SK-N-SH (cell line): ENCODE measurements at regions not wholly inside any gene's neighbourhood (a gene's known extent, or its start where the extent isn't known, plus 50 kb on each side); places are given as distances from the start of the nearest gene placed in this dataset.
"Not testable (repeated sequence)": the region's sequence is repeated elsewhere in the genome, so short reads cannot be mapped to it uniquely, and the experiment has no call there.

Experiments used
- CTCF ChIA-PET: fragments of 300-600, 350-600 bp; formaldehyde crosslinking; extraction: SDS; loops from one replicate; lab custom pipeline; 2021; lab: Yijun Ruan, JAX
- POLR2A ChIA-PET: fragments of 350-600 bp; sonication (Branson Sonifier 250); formaldehyde crosslinking; extraction: SDS; loops from one replicate; lab custom pipeline; 2020; ENCODE audit warnings: antibody characterized with exemption, inconsistent platforms; lab: Yijun Ruan, JAX
- DNase-seq: peaks from one replicate; pipeline ENCODE4 v3.0.0; 2012
- H2AFZ ChIP-seq: fragments of 200-600 bp; sonication (generic); 2 replicates; pipeline ENCODE4 v1.8.1; 2016; ENCODE audit warnings: antibody characterized with exemption, mild to moderate bottlenecking, low read depth
- H3F3A ChIP-seq: fragments of 200-600 bp; sonication (generic); replicated peaks from 2 replicates; pipeline ENCODE3; 2016; ENCODE audit warnings: antibody characterized with exemption, mild to moderate bottlenecking; ENCODE audit not compliant: insufficient read depth
- H3K27ac ChIP-seq, 2 experiments: fragments of 200-500 bp in 1 of 2; fragments of 200-600 bp in 1 of 2; sonication (Bioruptor generic) in 1 of 2; sonication (generic), shearing (Covaris generic) in 1 of 2; 2 replicates each; pipeline versions ENCODE4 v1.5.1 to v1.6.1; 2014 to 2016; ENCODE audit warnings: low read depth in 2 of 2, inconsistent platforms in 1 of 2, low read length in 1 of 2, mild to moderate bottlenecking in 1 of 2, mixed read lengths in 1 of 2
- H3K27me3 ChIP-seq: fragments of 200-600 bp; sonication (generic), shearing (Covaris generic); 2 replicates; pipeline ENCODE4 v1.6.1; 2016; ENCODE audit warnings: mixed run types; ENCODE audit not compliant: insufficient read depth
- H3K36me3 ChIP-seq, 2 experiments: fragments of 200-500 bp in 1 of 2; fragments of 200-600 bp in 1 of 2; sonication (Bioruptor generic) in 1 of 2; sonication (generic) in 1 of 2; replicated peaks in 1 of 2; 2 replicates each; pipeline versions ENCODE3 to v1.5.1; 2014 to 2016; ENCODE audit warnings: low read length in 1 of 2, mild to moderate bottlenecking in 1 of 2; ENCODE audit not compliant: insufficient read depth in 2 of 2, control insufficient read depth in 1 of 2
- H3K4me1 ChIP-seq, 2 experiments: fragments of 200-500 bp in 1 of 2; fragments of 200-600 bp in 1 of 2; sonication (Bioruptor generic) in 1 of 2; sonication (generic), shearing (Covaris generic) in 1 of 2; 2 replicates each; pipeline versions ENCODE4 v1.5.1 to v1.6.1; 2014 to 2016; ENCODE audit warnings: low read depth in 1 of 2, low read length in 1 of 2, mixed run types in 1 of 2; ENCODE audit not compliant: insufficient read depth in 2 of 2, control insufficient read depth in 1 of 2
- H3K4me2 ChIP-seq: fragments of 200-600 bp; sonication (generic), shearing (Covaris generic); 2 replicates; pipeline ENCODE4 v1.6.1; 2017; ENCODE audit warnings: mixed run types
- H3K4me3 ChIP-seq, 2 experiments: fragments of 200-500 bp in 1 of 2; fragments of 200-600 bp in 1 of 2; sonication (Bioruptor generic) in 1 of 2; sonication (generic), shearing (Covaris generic) in 1 of 2; 2 replicates each; pipeline versions ENCODE4 v1.5.1 to v1.8.1; 2014 to 2016; ENCODE audit warnings: low read depth in 2 of 2, inconsistent platforms in 1 of 2, low read length in 1 of 2, mild to moderate bottlenecking in 1 of 2, mixed read lengths in 1 of 2, moderate library complexity in 1 of 2
- H3K79me2 ChIP-seq: fragments of 200-600 bp; sonication (generic); 2 replicates; pipeline ENCODE4 v1.8.1; 2017; ENCODE audit warnings: mild to moderate bottlenecking; ENCODE audit not compliant: insufficient read depth
- H3K9ac ChIP-seq: fragments of 200-600 bp; sonication (generic); 2 replicates; pipeline ENCODE4 v1.6.1; 2017; ENCODE audit warnings: mixed run types
- H3K9me2 ChIP-seq: fragments of 200-600 bp; sonication (generic); 2 replicates; pipeline ENCODE4 v1.6.1; 2017; ENCODE audit warnings: mixed run types
- H3K9me3 ChIP-seq: fragments of 200-600 bp; sonication (generic); 2 replicates; pipeline ENCODE4 v1.6.1; 2017; ENCODE audit warnings: mixed run types, mild to moderate bottlenecking, moderate library complexity
- H4K20me1 ChIP-seq: fragments of 200-600 bp; sonication (generic); 2 replicates; pipeline ENCODE4 v1.6.1; 2017; ENCODE audit warnings: mild to moderate bottlenecking, mixed run types; ENCODE audit not compliant: insufficient read depth
- RAD21 ChIP-seq: IDR thresholded peaks from 2 replicates; pipeline ENCODE4 v1.6.1; 2012; ENCODE audit warnings: mild to moderate bottlenecking, low read length
- WGBS: methylation state at CpG from one replicate; pipeline ENCODE4 v1.1.6; 2017; ENCODE audit warnings: low lambda C conversion rate; 5-methylcytosine and 5-hydroxymethylcytosine counted together

GRCh38 chr9:138211544-138212219, 334.1 kb downstream of the CACNA1B start:
- TF ChIP-seq RAD21 = peak; percentile 43
- H3K9me3 ChIP-seq, H3K4me3 ChIP-seq, H3K36me3 ChIP-seq, H4K20me1 ChIP-seq, H3K4me2 ChIP-seq, H3K9ac ChIP-seq, H3K27ac ChIP-seq, H3K9me2 ChIP-seq, POLR2A ChIA-PET, H3K79me2 ChIP-seq, H3K4me1 ChIP-seq, CTCF ChIA-PET, H3K27me3 ChIP-seq, H3F3A ChIP-seq, H2AFZ ChIP-seq: not testable (repeated sequence)
- 0% methylated on average over 3 of the region's 7 CpGs for WGBS
- DNase-seq = peak; percentile 61

DNA sequence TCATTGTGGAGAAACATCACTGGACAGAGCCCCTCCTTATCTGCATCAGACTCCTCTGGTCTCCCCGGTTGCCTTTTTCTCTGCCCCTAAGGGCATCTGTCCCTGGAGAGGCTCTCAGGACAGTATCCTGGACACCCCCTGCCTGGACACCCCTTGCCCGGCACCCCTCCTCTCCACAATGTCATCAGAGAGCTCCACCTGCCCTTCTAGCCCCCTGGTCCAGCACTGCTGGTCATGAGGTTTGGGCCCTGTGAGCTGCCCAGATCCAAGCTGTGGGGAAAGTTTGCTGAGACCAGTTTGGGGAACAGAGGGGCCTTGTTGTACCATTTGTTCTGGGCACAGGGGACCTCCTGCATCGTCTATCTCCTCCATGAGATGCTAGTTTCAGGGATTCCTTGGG, 335.2 kb downstream of the CACNA1B start:
- DNase-seq = not testable (repeated sequence)

GRCh38 chr9:138213748-138214147, 336.2 kb downstream of the CACNA1B start:
- 38% methylated on average over 4 of the region's 6 CpGs for WGBS
- H3K36me3 ChIP-seq, H3K27ac ChIP-seq, H3K9ac ChIP-seq, H3K4me3 ChIP-seq, CTCF ChIA-PET, H3K27me3 ChIP-seq, H2AFZ ChIP-seq, H3K79me2 ChIP-seq, H3K4me1 ChIP-seq, H3K9me3 ChIP-seq, H4K20me1 ChIP-seq, H3K9me2 ChIP-seq, H3K4me2 ChIP-seq, H3F3A ChIP-seq, POLR2A ChIA-PET, DNase-seq: not testable (repeated sequence)

More for the DNA sequence above, 335.2 kb downstream of the CACNA1B start:
- CTCF ChIA-PET, H3K27ac ChIP-seq, POLR2A ChIA-PET, H2AFZ ChIP-seq, H3K79me2 ChIP-seq, H3K4me1 ChIP-seq, H3K9ac ChIP-seq, H4K20me1 ChIP-seq, H3K9me3 ChIP-seq, H3K9me2 ChIP-seq, H3F3A ChIP-seq, H3K36me3 ChIP-seq, H3K27me3 ChIP-seq, H3K4me2 ChIP-seq, H3K4me3 ChIP-seq: not testable (repeated sequence)
- WGBS = 25% methylated on average over 2 of the region's 3 CpGs

DNA sequence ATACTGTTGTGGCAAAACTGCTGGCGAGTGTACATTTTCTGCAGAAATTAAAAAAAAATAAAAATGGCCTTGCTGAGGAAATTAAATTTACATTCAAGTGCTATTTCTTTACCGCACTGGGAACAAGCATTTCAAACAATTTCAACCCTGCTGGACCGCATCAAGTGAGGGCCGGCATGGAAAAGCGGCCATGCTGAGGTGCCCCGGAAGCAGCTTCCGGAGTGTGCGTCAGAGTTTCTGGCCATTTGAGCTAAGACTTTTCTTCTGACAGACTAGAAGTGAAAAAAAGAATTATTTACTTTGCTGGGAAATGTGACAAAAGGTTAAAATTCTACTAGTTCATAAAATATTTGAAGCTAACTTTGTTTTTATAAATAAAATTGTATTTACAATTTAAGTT, 337.0 kb downstream of the CACNA1B start:
- H3F3A ChIP-seq, DNase-seq, H3K4me1 ChIP-seq, H3K4me2 ChIP-seq, H3K36me3 ChIP-seq, H4K20me1 ChIP-seq, CTCF ChIA-PET, H3K4me3 ChIP-seq, H3K27me3 ChIP-seq, H3K9me3 ChIP-seq, H3K79me2 ChIP-seq, POLR2A ChIA-PET, H3K27ac ChIP-seq, H2AFZ ChIP-seq, H3K9me2 ChIP-seq, H3K9ac ChIP-seq: not testable (repeated sequence)
- 48% methylated on average over 8 of the region's 8 CpGs for WGBS

- H3K36me3 ChIP-seq, H3K4me2 ChIP-seq, H2AFZ ChIP-seq, H3K9me3 ChIP-seq, DNase-seq, H3K4me3 ChIP-seq, H3F3A ChIP-seq, H3K9ac ChIP-seq, POLR2A ChIA-PET, H3K4me1 ChIP-seq, H3K27ac ChIP-seq, H3K27me3 ChIP-seq, H3K79me2 ChIP-seq, H4K20me1 ChIP-seq, CTCF ChIA-PET, H3K9me2 ChIP-seq: not testable (repeated sequence)
- no CpG with 5 or more reads among the region's 2 CpGs for WGBS
These were observed 338.0 kb downstream of the CACNA1B start for GRCh38 chr9:138215588-138215987.

DNA sequence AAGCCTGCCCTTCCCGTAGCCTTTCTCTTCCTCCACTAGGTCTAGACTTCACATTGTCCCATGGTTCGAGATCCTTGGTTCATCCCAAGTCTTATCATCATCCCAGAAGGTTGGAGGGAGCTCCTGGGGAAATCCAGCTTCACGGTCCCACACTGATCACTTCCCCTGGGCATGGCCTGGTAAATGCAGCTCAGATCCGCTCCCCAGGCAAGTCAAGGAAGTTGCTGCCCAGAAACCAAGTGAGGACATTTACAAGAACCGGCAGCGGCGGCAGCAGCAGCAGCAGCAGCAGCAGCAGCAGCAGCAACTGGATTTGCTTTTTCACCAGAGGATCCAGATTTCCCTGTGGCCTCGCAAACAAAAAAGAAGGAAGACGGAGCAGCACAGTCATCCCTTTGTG, 339.2 kb downstream of the CACNA1B start:
- H3K36me3 ChIP-seq, H4K20me1 ChIP-seq, H3K27ac ChIP-seq, CTCF ChIA-PET, POLR2A ChIA-PET, H3K27me3 ChIP-seq, H3K79me2 ChIP-seq, H3K4me3 ChIP-seq, H3K4me2 ChIP-seq, H3K9me3 ChIP-seq, H3K9me2 ChIP-seq, H3K4me1 ChIP-seq, H2AFZ ChIP-seq, H3K9ac ChIP-seq, H3F3A ChIP-seq, DNase-seq: not testable (repeated sequence)
- WGBS = 36% methylated on average over 4 of the region's 9 CpGs
